HG03139 (cell line): ENCODE measurements at regions not wholly inside any gene's neighbourhood (a gene's known extent, or its start where the extent isn't known, plus 50 kb on each side); places are given as distances from the start of the nearest gene placed in this dataset.

ENCODE experiments used
- ATAC-seq: cut with Tn5 transposase; IDR thresholded peaks from one replicate; pipeline ENCODE4 v1.9.1; 2021; ENCODE audit not compliant: unreplicated experiment

GRCh38 chr13:89920461-89920860 is 1427.0 kb upstream of the MIR17HG start:
- ATAC-seq: no peak

GRCh38 chr13:89923052-89923451 is 1424.4 kb upstream of the MIR17HG start:
- no peak for ATAC-seq

GRCh38 chr13:89923736-89924135 is 1423.8 kb upstream of the MIR17HG start:
- ATAC-seq: no peak

DNA sequence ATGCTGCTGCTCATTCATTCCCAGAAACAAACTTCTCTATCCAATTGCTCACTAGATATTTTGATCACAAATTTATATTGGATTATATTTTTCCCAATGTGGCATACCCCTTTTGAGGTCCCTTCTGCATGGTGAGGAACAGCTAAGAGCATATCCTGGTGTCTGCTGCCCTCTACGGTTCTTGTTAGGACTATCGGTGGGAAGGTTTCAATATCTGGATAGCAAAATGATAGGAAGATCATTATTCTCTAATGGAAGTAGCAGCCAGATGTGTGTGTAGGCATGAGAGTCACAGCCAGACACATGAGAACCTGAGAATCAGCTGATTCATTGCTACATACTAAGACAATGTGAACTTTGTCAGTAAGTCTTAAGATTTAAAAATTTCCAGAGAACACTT is 1422.4 kb upstream of the MIR17HG start:
- ATAC-seq: no peak

DNA sequence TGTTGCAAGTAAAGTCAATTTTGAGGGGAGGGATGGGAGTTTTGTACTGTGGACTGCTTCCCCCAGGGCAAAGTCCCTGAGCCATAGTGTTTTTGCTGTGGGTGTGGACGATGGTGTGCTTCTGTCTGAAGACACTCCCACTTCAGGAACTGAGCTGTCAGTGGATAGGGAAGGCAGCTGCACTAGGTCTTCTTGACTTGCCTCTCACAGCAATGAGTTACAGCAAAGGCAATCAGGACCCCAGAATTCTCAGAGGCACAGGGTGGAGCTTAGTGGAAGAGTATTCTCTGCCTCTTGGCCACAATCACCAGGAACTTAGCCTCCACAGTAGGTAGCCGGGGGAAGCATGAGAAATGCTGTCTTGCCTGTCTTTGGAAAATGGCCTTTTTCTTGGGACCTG is 1416.6 kb upstream of the MIR17HG start:
- ATAC-seq: no peak

- no peak for ATAC-seq
Measured at GRCh38 chr13:89932902-89933301, 1414.6 kb upstream of the MIR17HG start.

DNA sequence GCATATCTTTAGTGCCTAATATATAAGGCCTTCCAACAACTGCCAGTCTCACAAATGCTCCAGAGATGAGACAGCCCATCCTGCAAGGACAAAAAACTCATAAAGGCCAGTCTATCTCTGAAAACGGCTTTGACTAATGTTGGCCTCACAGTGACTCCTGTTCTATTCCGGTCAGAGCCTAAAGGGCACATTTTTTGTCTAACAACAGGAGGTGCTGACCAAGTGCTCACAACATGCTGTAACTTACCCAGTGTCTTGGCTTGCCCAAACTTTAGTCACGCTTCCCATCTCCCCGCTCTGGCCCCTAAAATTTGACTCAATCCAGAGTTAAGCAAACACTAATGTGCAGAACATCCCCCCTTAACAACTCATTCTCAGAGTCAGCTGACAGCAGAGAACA is 1411.2 kb upstream of the MIR17HG start:
- ATAC-seq: no peak

GRCh38 chr13:89937420-89937819 is 1410.1 kb upstream of the MIR17HG start:
- no peak for ATAC-seq

DNA sequence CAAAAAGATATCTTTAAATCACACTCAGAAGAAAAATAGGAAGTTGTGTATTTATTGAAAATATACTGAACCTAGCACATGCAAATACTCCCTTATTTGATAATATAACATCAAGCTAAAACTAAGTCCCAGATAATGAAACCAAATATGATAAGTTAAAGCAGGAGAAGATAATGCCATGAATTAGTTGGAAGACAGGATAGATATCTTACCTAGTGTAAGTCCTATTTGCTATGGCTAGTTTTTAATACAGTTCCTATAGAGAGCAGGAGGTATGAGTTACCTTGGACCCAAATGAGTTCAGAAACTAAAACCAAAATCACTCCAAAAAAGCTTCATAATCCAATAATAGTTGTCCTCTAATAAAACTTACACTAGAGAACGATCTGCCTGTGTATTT is 1407.1 kb upstream of the MIR17HG start:
- no peak for ATAC-seq

GRCh38 chr13:89943139-89943538 is 1404.3 kb upstream of the MIR17HG start:
- ATAC-seq: no peak

GRCh38 chr13:89950225-89950624 is 1397.3 kb upstream of the MIR17HG start:
- no peak for ATAC-seq

DNA sequence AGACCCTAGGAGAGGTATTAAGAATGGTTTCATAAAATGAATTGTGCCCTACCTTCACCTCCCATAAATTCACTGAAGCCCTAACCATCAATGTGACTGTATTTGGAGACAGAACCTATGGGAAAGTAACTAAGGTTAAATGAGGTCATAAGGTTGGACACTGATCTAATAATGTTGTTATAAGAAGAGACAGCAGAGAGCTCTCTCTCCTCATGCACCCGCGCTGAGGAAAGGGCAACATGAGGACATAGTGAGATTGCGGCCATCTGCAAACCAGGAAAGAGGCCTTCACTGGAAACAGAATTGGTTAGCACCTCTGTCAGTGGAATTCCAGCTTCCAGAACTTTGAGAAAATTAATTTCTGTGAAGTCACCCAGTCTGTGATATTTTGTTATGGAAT is 1396.1 kb upstream of the MIR17HG start:
- ATAC-seq: no peak

DNA sequence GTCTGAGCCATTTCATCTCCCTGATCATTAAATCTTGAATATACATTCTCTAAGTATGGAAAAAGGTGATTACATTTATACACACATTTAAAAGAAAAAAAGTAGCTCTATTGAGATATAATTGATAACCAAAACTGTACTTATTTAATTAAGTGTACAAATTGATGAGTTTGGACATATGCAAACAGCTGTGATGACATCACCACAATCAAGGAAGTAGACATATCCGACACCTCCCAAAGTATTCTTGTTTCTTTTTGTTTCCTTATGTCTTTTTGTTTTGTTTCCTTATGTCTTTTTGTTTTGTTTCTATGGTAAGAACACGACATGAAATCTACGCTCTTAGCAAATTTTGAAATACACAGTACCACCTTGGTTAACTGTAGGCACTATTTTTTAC is 1393.9 kb upstream of the MIR17HG start:
- ATAC-seq: no peak

GRCh38 chr13:89955773-89956172 is 1391.7 kb upstream of the MIR17HG start:
- ATAC-seq: no peak

GRCh38 chr13:89959074-89959473 is 1388.4 kb upstream of the MIR17HG start:
- no peak for ATAC-seq

GRCh38 chr13:89965252-89965651 is 1382.2 kb upstream of the MIR17HG start:
- no peak for ATAC-seq

DNA sequence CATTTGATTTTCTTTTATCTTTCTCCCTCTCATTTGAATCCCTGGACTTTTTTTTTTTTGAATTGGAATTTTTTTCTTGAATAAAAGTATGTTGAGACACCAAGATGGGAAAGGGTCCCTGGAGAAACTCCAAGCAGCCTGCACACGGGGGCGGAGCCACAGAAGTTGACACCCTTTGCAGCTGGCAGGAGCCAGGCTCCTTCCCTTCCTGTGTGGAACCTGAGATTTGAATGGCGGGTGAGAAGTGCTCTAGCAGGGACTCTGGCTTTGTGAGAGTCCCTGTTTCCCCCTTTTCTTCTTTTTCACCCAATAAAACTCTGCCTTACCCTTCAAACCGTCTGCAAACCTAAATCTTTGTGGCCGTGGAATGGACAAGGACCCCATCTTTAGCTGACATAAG is 1381.0 kb upstream of the MIR17HG start:
- ATAC-seq: no peak

DNA sequence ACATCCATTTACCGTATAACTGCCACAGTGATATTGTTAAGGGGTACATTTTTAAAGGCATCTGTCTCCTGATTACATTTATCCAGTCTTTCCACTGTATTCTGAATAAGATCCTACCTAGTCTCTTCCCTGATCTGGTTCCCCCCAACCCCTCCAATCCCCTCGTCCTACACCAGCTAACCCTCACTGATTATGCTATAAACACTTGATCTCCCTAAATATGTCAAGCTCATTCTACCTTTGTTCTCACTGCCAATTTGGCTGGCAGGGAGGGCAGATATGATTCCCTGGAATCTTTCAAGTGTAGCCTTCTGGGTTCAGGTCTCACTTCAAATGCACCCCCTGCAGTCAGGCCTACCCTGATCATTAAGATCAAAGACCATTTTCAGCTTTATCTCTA is 1379.8 kb upstream of the MIR17HG start:
- no peak for ATAC-seq

GRCh38 chr13:89968470-89968869 is 1379.0 kb upstream of the MIR17HG start:
- ATAC-seq: no peak

DNA sequence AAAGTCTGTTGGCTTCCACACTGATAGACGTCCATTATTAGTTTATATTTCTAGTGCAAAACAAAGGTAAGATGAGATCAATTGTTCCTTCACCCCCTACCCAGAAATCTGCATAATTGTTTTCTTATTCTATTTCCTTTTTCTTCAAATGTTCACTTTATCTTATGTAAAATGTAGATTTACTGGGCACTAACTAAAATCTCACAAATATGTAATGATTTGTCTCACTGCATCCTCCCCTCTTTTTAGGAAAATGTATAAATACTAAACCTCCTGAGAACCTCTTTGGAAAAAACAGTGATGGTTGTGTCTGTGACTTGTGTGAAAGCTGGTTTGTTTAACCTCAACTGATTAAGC is 1377.2 kb upstream of the MIR17HG start:
- no peak for ATAC-seq

- no peak for ATAC-seq
Measured at GRCh38 chr13:89977203-89977602, 1370.3 kb upstream of the MIR17HG start.

DNA sequence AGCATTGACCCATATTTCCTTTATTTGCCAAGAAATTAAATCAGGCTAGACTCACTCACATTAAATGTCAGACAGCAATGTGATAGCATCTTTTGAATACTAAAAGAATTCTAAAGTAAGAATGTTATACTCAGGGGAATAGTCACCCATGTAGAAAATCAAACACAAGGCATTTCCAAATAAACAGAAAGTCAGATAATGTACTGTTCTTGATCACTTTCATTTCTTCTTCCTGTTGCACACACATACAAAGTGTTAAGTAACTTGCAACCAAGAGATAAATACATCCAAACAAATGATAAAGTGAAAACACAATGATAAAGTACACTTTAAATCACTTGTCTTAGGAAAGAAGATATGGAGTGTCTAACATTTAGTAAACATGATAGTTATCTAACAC is 1366.6 kb upstream of the MIR17HG start:
- no peak for ATAC-seq

DNA sequence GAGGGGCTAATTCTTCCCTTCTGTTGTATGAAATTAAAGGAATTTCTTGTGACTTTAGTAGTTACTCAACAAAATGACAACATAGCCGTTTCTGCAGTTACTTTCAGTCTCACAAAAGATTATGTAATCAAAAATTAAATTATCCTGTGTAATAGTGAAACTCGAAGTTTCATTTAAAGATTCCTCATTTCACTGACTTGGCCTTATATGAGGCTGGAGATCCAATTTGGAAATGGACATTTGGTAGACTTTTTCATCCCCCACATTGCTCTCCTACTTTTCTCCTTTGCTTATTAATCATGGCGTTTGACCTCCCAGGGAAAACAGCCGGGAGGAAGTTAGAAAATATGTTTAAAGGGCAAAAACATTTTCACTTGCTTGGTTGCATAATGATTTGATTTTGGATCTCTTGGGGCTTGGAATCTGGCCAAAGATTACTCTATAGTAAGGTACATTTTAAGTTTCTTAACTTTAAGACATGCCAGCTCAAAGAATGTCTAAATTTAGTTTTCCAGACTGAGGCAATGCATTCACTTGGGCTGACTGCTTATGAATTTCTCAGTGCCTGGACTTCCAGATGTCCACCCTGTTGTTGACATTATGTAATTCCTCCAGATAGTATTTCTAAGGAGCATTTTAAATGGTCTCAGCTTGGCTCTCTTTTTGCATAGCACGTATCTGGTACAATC is 1364.9 kb upstream of the MIR17HG start:
- ATAC-seq: no peak

- no peak for ATAC-seq
Measured at GRCh38 chr13:89988206-89988605, 1359.3 kb upstream of the MIR17HG start.
